ENCODE measurements at regions not wholly inside any gene's neighbourhood (a gene's known extent, or its start where the extent isn't known, plus 50 kb on each side); places are given as distances from the start of the nearest gene placed in this dataset.

DNA sequence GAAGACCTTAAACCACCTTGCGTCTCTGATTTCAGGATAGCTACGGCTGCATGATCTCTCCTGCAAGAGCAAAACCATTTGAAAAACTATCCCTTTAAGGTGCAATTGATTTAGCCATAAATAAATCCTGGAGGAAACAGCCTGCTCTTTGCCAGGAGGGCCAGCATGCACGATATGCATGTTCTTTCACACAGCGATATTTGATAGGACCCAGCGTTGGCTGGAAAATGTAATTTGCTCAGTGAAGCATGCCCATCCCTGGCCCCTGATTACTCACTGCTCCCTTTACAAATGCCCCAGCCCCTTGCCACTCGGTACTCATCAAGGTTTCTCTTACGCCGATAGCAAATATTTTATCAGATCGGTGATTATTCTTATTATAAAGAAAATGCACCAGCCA, 315.4 kb downstream of the CDH2 start:
- no peak; the same call in 1 of the 2 replicates for TF ChIP-seq TCF4 (CRISPR knock-in tag; IDR thresholded peaks at IDR 0.05; ENCODE audit: borderline replicate concordance)
- TF ChIP-seq ZC3H10 (CRISPR knock-in tag; IDR thresholded peaks at IDR 0.05) = no peak
